Muscle of back (tissue), 3 donors: ENCODE measurements at regions not wholly inside any gene's neighbourhood (a gene's known extent, or its start where the extent isn't known, plus 50 kb on each side); places are given as distances from the start of the nearest gene placed in this dataset.
"Not testable (repeated sequence)": the region's sequence is repeated elsewhere in the genome, so short reads cannot be mapped to it uniquely, and the experiment has no call there.

ENCODE experiments used
- DNase-seq, 3 donors: peaks; one replicate each; pipeline versions ENCODE4 v3.0.0 to v3.0.0-alpha.2; 2013

DNA sequence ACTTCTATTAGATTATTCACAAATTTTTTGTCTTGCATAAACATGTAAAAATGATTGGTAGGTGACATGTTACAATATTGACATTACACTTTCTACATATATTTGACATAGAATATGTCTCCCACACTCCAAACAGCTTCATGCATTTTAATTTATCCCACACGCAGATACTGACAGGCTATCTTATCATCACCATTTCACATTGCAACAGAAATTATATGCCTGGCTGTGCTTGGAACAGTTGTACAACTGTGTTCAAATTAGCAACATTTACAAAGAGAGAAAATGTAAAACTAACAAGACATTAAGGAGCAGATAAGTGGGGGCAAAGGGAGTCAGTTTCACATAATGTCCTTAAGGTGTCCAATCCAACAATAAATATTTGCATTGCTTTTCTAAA is 1208.5 kb downstream of the NSUN3 start:
- no peak for DNase-seq

DNA sequence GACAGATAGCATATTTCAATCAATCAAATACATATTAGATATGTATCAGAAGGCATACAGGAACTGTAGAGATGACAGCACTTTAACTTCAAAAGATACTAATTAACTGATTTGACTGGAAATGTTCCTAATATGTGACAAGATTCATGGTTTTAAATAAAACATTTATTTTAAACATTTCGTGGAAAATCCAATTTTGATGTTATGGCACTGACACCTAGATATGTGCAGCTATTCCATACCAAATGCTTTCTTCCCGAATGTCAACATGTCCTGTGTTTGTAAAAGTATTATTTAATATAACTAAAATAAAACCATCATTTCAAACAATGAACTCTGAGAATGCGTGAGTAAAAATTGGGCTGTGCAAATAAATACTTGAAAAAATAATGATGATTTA is 1209.3 kb downstream of the NSUN3 start:
- DNase-seq: no peak

DNA sequence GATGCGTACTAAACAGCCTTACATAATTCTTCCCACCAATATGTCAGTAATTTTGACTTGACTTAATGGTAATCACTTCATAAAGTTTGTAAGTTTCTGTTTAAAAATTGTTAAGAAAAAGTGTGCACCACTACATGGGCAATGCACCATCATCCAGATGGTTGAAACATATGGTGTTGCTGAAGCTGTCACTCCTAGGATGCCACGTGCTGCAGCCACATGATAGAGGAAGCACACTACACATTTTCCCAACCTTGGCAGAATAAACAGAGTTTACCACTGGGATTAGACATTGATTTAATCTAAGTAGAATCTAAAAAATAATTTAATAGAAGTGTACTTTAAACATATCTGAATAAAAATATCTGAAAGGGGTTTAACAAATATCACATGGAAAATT is 1209.9 kb downstream of the NSUN3 start:
- no peak for DNase-seq

DNA sequence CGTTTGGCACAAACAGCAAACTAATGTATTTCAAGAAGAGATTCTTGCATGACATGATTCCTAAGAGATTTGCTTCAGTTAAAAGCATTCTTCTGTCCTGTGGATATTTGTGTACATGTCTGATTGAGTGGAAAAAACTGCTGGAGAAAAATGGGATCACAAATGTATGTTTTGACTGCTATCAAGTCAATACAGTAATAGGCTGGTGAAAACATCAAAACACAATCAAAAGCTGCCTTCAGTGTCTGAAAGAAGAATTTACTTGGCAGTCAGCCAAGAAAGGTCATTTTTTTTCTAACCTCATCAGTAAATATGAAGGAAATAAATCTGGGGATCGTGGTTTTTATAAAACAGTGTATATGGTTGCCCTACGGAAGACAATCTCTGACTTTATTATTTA is 1214.8 kb downstream of the NSUN3 start:
- peak in 1 of 3 donors; percentile 4 for DNase-seq

DNA sequence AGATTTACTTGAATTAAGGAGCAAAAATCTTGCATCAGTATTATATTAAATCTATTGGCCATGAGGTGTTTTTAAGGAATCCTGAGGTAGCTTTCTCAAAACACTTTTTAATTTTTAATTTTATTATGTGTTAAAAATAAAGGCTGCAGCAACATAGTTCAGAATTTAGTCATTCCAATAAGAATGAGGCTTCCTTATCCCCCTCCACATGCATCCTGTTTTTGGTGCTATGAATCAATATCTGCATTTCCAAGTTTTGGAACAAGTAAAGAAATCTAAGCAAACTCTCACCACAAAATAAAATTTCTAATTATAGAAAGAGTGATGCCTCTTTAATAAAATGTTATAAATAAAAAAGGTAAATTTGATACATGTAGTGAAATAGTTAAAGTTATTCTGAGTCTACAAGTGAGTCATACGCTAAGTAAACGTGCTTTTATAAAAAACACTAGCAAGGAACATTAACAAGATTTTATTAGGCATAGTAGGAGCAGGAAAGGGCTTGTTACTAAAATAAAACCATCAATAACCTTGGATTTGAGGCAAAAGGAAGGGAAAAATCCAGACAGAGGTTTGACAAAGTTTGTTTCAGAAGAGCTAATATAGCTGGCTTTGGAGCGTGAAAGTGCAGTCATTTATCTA is 1218.0 kb downstream of the NSUN3 start:
- no peak for DNase-seq

DNA sequence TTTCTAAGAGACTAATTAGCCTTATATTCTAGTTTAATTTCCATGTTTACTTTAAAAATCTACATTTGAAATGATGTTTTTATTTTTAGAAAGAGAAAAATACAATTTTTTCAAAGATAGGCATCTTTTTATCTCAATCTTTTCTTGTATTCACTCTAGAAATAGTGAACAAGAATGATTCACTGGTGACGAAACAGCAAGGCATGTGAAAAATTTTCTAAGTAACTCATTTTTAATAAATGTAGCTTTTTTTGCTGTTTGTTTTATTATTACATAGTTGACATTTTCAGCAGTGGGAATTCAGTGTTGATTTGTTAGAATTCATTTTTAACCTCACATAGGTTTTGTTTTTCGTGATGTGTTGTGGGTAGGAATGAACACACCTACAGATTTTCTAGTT is 1226.4 kb downstream of the NSUN3 start:
- DNase-seq: peak in 1 of 3 donors; percentile 36

DNA sequence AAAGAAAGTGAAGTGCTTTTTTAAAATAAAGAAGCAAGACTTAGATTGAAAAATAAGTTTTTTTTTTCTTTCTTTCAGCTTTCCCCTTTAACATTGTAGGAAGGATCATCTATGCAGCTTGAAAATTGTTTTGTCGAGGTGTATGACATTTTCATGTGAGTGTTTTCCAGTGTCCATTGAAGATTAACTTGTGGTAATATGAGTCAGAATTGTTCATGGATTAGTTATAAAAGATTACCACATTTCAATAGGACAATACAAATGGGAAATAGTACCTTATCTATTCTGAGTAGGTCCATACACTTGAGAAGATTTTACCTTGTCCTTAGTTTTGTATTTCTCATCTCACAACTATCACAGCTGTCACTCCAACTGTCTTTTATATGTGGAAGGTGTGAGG is 1234.7 kb downstream of the NSUN3 start:
- DNase-seq: no peak

DNA sequence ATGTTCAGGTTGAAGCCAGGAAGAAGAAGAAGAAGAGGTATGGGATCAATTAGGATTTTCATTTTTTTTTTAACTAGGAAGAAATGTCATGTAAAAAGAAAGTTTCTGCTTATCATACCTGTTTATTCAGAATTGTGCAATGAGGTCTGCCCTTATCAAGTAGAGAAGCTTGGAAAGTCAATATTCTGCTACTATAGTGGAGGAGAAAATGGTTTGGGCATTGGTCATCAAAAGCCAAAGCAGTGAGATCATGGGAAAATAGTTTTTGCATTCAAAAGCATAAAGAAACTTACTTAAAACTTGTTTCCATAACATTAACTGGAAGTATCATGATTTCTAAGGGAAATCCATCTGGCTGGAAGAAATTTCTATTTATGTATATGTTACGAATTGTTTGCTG is 1239.2 kb downstream of the NSUN3 start:
- DNase-seq: peak in 2 of 3 donors; percentile 1 to 38

DNA sequence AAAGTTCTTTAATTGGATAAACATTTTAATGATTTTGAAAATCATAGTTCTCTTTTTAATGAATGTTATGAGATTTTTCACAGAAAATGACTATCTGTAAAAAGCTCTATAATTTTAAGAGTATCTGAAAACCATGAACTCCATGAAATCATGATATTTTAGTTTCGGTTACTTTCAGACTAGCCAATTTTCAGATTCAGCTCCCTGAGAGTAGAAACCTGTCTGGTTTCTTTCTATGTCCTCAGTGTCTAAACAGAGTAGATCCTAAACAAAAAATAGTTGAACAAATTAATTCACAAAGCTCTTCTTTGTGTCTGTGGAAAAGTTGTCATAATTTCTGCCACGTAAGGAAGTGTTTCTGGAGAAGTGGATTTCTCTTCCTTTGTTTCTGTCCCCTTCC is 1247.7 kb downstream of the NSUN3 start:
- no peak for DNase-seq

DNA sequence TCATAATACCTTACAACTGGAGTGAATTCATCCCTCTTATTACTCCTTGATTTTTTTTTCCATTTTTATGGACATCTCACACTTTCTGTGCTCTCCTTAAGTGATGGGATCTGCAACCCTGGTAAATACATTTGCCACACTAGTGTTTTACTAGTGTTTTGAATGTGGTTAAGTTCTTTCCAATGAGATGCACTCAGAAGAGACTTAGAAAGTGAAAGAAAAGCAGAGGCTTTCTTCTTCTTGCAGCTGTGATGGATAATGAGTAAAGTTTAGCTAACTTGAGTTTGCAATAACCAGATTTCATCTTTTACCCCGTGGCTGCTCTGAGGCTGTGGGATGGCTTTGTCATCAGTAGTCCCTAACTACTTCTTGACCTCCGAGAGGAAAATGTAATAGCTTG is 1248.4 kb downstream of the NSUN3 start:
- no peak for DNase-seq

DNA sequence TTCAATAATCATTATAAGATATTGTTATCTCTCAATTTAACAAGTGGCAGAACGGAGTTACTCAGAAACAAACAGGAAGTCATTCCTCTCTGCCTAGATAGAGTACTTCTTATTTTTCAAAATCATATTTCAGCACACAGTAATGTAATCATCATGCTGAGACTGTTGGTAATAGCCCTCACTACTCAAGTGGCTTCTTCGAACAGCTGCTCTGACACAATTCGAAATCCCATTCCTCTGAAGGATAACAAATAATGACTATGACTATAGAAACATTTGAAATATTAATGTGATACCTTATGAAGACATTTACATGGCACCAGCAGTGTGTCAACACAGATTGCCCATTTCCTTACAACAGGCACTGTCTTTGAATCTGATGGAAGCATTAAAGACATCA is 1249.8 kb downstream of the NSUN3 start:
- no peak for DNase-seq

DNA sequence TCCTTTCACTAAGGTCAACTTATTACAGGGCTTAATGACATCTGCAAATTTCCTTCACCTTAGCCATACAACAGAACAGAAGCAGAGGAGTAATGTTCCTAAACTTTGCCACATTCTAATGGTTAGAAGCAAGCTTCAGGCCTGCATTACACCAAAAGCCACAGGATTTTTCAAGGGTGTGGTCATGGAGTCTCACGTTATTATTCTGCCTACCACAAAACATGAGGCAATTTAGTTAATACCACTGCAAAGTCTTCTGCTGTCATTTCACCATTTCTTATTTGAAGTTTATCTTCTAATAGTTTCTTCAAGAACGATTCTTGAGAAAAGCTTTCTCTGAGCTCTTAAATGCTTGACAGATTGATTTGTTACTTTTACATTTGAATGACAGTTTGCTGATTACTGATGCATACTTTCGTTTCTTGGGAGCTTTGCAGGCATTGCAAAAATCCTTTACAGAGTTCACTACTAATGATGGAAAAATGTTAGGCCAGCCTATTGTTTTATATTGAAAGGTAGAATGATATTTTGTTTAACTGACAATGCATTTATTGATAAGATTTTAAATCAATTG is 1257.1 kb downstream of the NSUN3 start:
- DNase-seq: peak in 1 of 3 donors; percentile 2

DNA sequence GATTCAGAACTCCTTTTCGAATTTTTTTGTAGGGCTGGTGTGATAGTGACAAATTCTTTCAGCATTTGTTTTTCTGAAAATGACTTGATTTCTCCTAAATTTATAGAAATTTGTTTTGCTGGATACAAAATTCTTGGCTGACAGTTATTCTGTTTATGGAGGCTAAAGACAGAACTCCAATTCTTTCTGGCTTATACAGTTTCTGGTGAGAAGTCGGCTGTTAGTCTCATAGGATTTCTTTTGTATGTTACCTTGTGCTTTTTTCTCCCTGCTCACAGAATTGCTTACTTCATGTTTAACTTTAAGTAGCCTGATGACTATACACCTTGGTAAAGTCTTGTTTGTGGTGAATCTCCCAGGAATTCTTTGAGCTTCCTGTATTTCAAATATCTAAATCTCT is 1264.6 kb downstream of the NSUN3 start:
- no peak for DNase-seq

DNA sequence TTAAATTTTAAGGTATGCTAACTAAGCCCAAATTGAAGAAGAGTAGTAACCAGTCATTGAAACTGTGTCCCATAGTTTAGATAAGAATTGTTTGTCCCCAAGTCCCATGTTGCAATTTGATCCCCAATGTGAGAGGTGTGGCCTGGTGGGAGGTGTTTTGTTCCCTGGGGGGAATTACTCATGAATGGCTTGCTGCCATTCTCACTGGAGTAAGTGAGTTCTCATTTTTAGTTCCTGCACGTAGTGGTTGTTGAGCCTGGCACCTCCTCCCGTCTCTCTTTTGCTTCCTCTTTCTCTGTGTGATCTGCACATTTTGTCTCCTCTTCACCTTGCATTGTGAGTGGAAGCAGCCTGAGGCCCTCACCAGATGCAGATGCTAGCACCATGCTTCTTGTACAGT is 1271.0 kb downstream of the NSUN3 start:
- DNase-seq: no peak

DNA sequence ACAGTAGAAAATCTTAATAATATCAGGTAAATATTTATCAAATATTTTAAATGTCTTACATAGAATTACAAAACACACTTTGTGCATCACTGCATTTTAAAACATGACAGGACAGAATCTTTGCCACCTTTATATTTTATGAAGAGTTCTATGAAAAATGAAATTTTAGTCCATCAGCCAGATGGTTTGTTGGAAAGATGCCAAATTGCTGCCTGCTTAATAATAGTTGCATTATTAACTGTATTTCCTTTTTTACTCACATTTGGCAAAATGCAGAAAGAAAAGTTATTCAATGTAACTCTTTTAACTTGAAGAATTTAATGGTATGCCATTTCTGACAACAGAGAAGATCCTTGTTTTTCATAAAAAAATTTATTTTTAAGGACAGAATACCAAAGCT is 1271.6 kb downstream of the NSUN3 start:
- DNase-seq: no peak

DNA sequence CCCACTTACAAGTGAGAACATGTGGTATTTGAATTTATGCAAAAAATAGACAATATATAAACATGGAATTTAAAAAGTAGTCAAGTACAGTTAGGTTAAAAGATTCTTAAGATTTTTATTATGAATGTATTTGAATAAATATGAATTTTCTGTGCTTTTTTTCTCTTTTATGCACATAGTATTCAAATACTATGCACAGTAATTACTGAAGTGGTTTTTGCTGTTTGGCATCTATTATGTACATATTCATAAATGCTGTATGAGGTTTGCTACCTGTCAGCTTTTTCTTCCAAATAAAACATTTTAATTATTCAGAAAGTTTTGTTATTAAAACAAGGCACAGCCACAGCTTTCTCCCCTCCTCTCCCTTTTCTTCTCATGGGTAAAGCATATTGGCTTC is 1272.7 kb downstream of the NSUN3 start:
- DNase-seq: no peak

DNA sequence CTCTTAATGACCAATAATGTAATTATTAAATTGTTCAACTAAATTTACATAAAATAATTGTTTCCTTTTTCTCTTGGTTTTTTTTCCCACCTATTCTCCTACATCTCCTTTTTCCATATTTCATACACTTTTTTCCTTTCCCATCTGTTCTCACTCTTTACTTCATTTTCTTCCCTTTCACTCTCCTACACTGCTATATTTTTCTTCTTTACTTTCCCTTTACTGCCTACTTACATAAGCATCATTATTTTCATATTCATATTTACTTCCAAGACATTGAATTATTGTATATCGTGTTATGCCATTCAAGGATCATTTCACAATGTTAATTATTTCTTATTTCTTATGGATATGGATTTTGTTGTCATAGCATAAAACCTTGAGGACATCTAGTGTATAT is 1275.6 kb downstream of the NSUN3 start:
- no peak for DNase-seq

DNA sequence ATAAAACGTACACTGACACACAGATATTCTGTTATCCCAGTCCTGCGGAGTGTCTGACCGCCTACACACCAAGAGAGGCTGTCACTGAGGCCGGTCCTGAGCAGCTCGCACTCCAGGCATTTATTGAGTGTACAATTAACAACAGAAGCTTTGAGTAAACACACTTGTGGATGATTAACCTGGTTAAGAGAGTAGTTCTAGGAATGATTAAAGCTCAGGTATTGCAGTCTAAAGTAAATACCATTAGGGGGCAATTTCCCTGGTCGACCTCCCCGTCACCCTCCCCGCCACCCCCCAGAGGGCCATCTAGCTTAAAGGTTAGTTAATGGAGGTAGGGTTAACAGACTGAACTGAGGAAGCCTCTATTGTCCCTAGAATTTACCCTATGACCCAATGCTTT is 1278.5 kb downstream of the NSUN3 start:
- no peak for DNase-seq

DNA sequence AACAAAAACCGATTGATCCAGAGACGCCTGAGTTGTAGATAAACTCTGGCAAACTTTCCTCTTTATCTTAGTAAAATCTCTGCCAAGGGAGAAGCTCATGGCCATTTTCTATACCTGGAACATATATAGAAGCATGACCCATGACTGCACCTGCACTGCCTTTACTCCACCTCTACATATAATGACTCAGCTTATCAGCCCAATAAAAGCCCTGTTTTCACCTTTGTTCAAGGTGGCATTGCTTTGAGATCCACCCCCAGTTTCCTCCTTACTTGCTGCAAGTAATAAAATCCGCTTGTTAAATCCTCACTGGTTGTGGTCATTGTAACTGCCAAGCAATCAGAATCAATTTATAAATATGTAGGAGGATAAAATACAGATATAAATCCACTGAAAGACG is 1280.4 kb downstream of the NSUN3 start:
- DNase-seq: no peak

DNA sequence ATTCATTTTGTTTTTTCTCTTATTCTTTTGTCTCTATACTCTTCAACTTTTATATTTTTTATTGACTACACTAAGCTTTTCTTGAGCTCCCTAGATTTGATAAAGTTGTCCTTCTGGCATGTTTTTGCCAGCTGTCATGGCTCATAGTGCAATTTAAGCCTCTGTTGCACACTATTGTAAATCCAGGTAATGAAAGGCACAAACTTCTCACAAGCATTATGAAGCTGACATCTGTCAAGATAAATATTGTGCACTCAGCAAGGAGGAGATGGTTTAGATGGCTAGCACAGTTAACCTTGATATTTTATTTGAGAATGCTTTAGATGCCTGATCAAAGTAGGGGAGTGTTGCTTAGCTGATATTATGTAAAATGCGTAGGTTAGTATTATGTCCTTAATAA is 1280.9 kb downstream of the NSUN3 start:
- no peak for DNase-seq

DNA sequence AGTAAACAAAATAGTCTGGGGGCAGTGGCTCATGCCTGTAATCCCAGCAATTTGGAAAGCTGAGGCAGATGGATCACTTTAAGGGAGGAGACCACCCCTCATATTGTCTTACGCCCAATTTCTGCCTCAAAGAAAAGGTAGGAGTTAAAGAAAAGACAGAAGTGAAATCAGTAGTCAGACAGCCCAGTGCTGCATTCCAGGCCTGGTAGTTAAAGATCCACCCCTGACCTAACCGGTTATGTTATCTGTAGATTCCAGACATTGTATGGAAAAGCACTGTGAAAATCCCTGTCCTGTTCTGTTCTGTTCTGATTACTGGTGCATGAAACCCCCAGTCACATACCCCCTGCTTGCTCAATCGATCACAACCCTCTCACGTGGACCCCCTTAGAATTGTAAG is 1285.1 kb downstream of the NSUN3 start:
- DNase-seq: not testable (repeated sequence)

DNA sequence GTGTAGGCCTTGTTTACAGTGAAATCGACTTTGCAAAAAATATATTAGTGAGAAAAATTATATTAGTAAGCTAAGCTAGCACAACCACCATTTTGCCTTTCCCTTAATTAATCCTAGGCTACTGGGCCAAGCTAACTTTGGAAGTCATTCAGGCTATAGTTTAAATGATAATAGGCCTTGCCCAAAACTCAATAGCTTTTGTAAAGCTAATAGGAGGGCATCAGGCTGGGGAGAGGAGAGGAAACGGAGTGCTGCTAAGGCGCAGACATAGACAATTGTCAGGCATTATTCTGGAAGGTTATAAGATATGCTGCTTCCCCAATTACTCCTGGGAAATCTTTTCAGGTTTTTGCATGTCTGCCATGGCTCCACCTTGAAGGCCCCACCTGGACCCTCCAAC is 1286.0 kb downstream of the NSUN3 start:
- no peak for DNase-seq

DNA sequence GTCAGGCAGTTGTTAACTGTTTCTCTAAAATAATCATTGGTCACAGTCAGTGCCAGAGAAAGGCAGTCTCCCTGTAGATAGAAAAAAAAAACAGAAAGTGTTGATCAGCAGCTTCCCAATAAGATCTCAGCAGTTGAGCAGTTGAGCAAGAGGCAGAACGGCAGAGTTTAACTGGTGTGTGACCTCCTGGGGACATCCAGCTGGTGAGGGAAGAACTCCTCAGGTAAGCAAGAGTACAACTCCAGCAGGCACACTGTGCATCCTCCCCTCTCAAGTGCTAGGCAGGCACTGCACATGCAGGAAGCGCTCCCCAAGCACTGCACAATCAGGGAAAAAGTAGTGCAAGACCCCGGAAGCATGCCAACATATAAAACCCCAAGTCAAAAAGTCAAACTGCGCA is 1287.2 kb downstream of the NSUN3 start:
- DNase-seq: no peak

DNA sequence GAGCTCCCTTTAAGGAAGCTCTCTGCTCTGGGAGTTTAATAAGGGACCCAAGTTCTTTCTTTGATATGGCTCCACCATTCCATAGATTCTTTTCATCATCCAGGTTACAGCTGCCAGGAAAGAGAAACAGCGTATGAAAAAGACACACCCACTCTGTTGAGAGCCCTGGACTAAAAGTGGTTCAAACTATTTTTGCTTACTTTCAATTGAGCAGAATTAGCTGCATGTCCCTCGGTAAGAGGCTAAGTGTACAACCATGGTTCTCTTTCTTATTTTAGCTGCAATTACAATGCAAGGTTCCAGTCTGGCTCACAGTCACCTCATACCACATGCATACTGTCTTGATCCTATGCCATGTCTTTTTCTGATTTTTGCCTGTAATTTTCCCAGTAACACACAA is 1288.3 kb downstream of the NSUN3 start:
- no peak for DNase-seq
